Stimulated activated naive CD8-positive, alpha-beta T cell treated with anti-CD3 and anti-CD28 coated beads, Interleukin-15, Interleukin-2, amounts not matched to agents 100 ng/mL and 50 ng/mL, for 24 hours (primary cell): ENCODE measurements at regions not wholly inside any gene's neighbourhood (a gene's known extent, or its start where the extent isn't known, plus 50 kb on each side); places are given as distances from the start of the nearest gene placed in this dataset.

Experiments
- H3K27ac Mint-ChIP-seq: one replicate; pipeline ENCODE4 v1.8.0; 2021; ENCODE audit warnings: mild to moderate bottlenecking, mixed read lengths
- H3K27me3 Mint-ChIP-seq: one replicate; pipeline ENCODE4 v1.8.0; 2021; ENCODE audit warnings: mixed read lengths
- H3K36me3 Mint-ChIP-seq: one replicate; pipeline ENCODE4 v1.8.0; 2021; ENCODE audit warnings: low read depth, mixed read lengths
- H3K4me1 Mint-ChIP-seq: one replicate; pipeline ENCODE4 v1.8.0; 2021; ENCODE audit warnings: low read depth, mixed read lengths
- H3K4me3 Mint-ChIP-seq: one replicate; pipeline ENCODE4 v1.8.0; 2021; ENCODE audit warnings: mild to moderate bottlenecking, mixed read lengths
- H3K9me3 Mint-ChIP-seq: one replicate; pipeline ENCODE4 v1.8.0; 2021; ENCODE audit warnings: mixed read lengths

DNA sequence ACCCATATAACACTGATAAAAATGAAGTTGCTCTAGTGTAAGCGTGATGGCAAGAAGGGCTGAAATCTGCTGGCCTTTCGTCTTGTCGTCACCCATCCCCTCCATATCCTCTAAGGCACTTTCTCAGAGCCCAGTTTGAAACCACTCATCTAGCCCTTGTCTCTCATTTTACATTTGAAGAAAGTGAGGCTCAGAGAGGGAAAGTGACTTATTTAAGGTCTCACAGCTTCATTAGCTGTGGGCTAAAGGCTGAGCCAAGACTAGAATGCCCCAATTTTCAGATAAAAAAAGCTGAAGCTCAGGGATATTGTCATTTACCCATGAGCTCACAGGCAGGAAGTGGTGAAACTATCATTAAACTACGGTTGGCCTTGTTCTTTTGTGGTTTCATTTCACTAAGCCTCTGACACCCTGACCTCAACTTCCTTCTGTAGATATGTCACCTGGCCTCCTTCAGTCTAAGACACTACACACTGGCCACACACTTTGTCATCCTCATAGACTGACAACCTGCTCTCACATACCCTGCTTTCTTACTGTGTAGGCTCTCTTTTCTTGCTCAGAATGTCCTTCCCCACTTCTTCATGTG, 176.7 kb upstream of the DMAC1 start:
- H3K9me3 Mint-ChIP-seq = peaks cover 4% of the 10 kb centered on the region
- H3K27me3 Mint-ChIP-seq = no peaks in the 10 kb centered on the region
- H3K4me3 Mint-ChIP-seq = peak overlapping the region; percentile 70
- peak overlapping the region; percentile 97 for H3K27ac Mint-ChIP-seq
- peaks cover 80% of the 10 kb centered on the region for H3K4me1 Mint-ChIP-seq
- H3K36me3 Mint-ChIP-seq = no peaks in the 10 kb centered on the region

GRCh38 chr9:7975336-7975735, 175.8 kb upstream of the DMAC1 start:
- peaks cover 4% of the 10 kb centered on the region for H3K9me3 Mint-ChIP-seq
- H3K27me3 Mint-ChIP-seq = no peaks in the 10 kb centered on the region
- no peaks in the 10 kb centered on the region for H3K36me3 Mint-ChIP-seq
- peak overlapping the region; percentile 17 for H3K4me3 Mint-ChIP-seq
- peaks cover 71% of the 10 kb centered on the region for H3K4me1 Mint-ChIP-seq
- H3K27ac Mint-ChIP-seq = peak overlapping the region; percentile 90

DNA sequence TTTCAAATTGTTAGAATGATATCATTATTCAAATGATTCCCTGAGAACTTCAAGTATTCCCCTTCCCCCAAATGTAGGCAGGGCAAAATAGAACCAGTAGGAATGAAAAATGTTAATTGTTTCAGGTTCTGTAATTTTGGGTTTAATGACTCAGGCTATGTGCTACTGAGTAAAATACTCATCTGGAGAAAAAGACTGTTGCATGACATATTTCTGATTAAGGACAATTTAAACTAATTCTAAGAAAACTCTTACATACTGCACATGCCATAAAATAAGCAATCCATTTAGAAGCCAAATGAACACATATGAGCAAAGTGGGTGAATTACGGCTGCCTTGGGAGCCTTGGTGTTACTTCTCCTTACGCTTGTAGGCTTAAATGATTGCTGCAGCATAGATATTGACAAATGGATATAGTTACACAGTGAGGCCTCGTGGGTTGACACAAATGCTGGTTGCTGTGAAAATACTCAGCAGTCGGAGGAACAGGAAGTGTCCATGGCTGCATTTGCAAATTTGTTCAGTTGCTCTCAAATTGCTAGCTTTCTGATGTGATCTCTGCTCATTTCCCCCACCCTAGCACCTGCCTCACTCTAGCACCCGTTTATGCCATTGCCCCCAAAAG, 174.9 kb upstream of the DMAC1 start:
- H3K4me3 Mint-ChIP-seq = peak overlapping the region; percentile 17
- no peaks in the 10 kb centered on the region for H3K36me3 Mint-ChIP-seq
- no peaks in the 10 kb centered on the region for H3K27me3 Mint-ChIP-seq
- H3K4me1 Mint-ChIP-seq = peaks cover 63% of the 10 kb centered on the region
- H3K27ac Mint-ChIP-seq = peak overlapping the region; percentile 90
- H3K9me3 Mint-ChIP-seq = peaks cover 4% of the 10 kb centered on the region

- Mint-ChIP-seq H3K9me3 (peaks cover 4% of the 10 kb centered on the region), H3K36me3 (no peaks in the 10 kb centered on the region), H3K27ac (peak overlapping the region; percentile 40)
Measured at GRCh38 chr9:7973123-7973522, 173.5 kb upstream of the DMAC1 start.

DNA sequence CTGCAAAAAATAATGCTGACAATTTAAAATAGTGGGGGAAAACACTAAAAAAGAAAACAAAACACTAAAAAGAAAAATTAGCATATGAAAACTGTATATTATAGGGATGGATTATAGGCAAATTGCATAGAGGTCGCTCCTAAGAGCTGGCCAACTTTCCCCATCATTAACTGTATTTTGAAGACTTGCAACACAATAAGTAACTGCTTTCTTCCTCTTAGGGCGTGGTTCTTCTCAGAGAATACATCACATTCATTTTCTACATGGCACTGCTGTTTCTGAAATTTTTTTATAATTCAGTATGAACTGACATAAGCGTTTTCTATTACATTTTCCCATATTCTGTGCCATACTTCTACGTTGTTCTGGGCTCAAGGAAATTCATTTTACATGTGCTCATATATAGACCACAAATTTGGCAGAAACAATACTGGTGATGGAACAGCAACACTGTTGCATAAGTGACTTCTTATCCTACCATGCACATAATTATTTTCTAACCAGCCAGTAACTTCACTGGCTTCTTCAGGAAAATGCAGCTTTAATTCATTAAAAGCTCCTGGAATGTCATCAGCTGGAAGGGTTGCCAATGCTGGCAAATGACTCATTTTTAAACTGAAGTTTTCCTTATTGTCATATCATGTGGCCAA, 171.2 kb upstream of the DMAC1 start:
- Mint-ChIP-seq H3K36me3 (no peaks in the 10 kb centered on the region), H3K27me3 (no peaks in the 10 kb centered on the region), H3K9me3 (no peaks in the 10 kb centered on the region), H3K27ac (no peak overlapping the region), H3K4me1 (peaks cover 47% of the 10 kb centered on the region), H3K4me3 (no peak overlapping the region)

More at GRCh38 chr9:7973123-7973522, 173.5 kb upstream of the DMAC1 start:
- no peaks in the 10 kb centered on the region for H3K27me3 Mint-ChIP-seq
- no peak overlapping the region for H3K4me3 Mint-ChIP-seq
- peaks cover 55% of the 10 kb centered on the region for H3K4me1 Mint-ChIP-seq

- H3K27ac Mint-ChIP-seq = no peak overlapping the region
- no peak overlapping the region for H3K4me3 Mint-ChIP-seq
- no peaks in the 10 kb centered on the region for H3K9me3 Mint-ChIP-seq
- H3K4me1 Mint-ChIP-seq = peaks cover 27% of the 10 kb centered on the region
- H3K27me3 Mint-ChIP-seq = no peaks in the 10 kb centered on the region
- no peaks in the 10 kb centered on the region for H3K36me3 Mint-ChIP-seq
Measured at GRCh38 chr9:7968687-7969086, 169.1 kb upstream of the DMAC1 start.

- Mint-ChIP-seq H3K4me3 (no peak overlapping the region), H3K4me1 (peaks cover 19% of the 10 kb centered on the region), H3K27me3 (no peaks in the 10 kb centered on the region), H3K9me3 (no peaks in the 10 kb centered on the region), H3K36me3 (no peaks in the 10 kb centered on the region), H3K27ac (peak overlapping the region; percentile 47)
Measured at GRCh38 chr9:7967851-7968250, 168.3 kb upstream of the DMAC1 start.

GRCh38 chr9:7967093-7967827, 167.7 kb upstream of the DMAC1 start:
- Mint-ChIP-seq H3K4me3 (no peak overlapping the region), H3K9me3 (no peaks in the 10 kb centered on the region), H3K27ac (no peak overlapping the region), H3K4me1 (peaks cover 14% of the 10 kb centered on the region), H3K36me3 (no peaks in the 10 kb centered on the region), H3K27me3 (no peaks in the 10 kb centered on the region)

- no peaks in the 10 kb centered on the region for H3K27me3 Mint-ChIP-seq
- no peaks in the 10 kb centered on the region for H3K36me3 Mint-ChIP-seq
- no peaks in the 10 kb centered on the region for H3K9me3 Mint-ChIP-seq
- H3K4me1 Mint-ChIP-seq = peaks cover 14% of the 10 kb centered on the region
- no peak overlapping the region for H3K27ac Mint-ChIP-seq
- no peak overlapping the region for H3K4me3 Mint-ChIP-seq
Measured at GRCh38 chr9:7965063-7965462, 165.5 kb upstream of the DMAC1 start.

GRCh38 chr9:7963026-7963425, 163.4 kb upstream of the DMAC1 start:
- H3K27me3 Mint-ChIP-seq = no peaks in the 10 kb centered on the region
- no peak overlapping the region for H3K4me3 Mint-ChIP-seq
- H3K27ac Mint-ChIP-seq = no peak overlapping the region
- peaks cover 21% of the 10 kb centered on the region for H3K4me1 Mint-ChIP-seq
- H3K9me3 Mint-ChIP-seq = no peaks in the 10 kb centered on the region
- H3K36me3 Mint-ChIP-seq = no peaks in the 10 kb centered on the region

DNA sequence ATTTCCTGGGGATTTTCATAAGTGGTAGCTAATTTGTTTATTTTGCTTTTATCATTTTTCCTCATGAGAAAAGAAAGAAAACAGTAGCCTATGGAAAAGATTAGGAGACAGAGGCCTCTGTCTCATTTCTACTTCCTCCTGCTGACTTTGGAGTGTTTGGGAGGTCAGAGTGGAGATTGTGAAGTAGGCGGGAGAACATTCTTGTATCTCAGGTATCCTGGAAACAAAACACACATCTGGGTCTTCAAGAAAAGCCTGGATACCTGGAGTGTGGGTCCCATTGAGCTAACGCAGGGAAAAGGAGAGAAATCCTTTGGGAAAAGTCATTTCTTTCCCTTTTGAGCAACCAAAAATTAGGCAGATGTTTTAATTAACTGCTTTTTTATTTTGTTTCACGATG, 161.5 kb upstream of the DMAC1 start:
- Mint-ChIP-seq H3K27ac (no peak overlapping the region), H3K4me3 (no peak overlapping the region), H3K4me1 (peaks cover 7% of the 10 kb centered on the region), H3K27me3 (no peaks in the 10 kb centered on the region), H3K9me3 (no peaks in the 10 kb centered on the region), H3K36me3 (no peaks in the 10 kb centered on the region)

- peaks cover 7% of the 10 kb centered on the region for H3K4me1 Mint-ChIP-seq
- H3K27ac Mint-ChIP-seq = no peak overlapping the region
- H3K9me3 Mint-ChIP-seq = no peaks in the 10 kb centered on the region
- H3K4me3 Mint-ChIP-seq = no peak overlapping the region
- no peaks in the 10 kb centered on the region for H3K27me3 Mint-ChIP-seq
- no peaks in the 10 kb centered on the region for H3K36me3 Mint-ChIP-seq
Measured at GRCh38 chr9:7960320-7961050, 160.9 kb upstream of the DMAC1 start.

- Mint-ChIP-seq H3K36me3 (no peaks in the 10 kb centered on the region), H3K4me3 (no peak overlapping the region), H3K4me1 (peaks cover 7% of the 10 kb centered on the region), H3K9me3 (no peaks in the 10 kb centered on the region), H3K27me3 (no peaks in the 10 kb centered on the region), H3K27ac (no peak overlapping the region)
Measured at GRCh38 chr9:7957803-7958202, 158.2 kb upstream of the DMAC1 start.

- Mint-ChIP-seq H3K4me3 (no peak overlapping the region), H3K36me3 (no peaks in the 10 kb centered on the region), H3K9me3 (no peaks in the 10 kb centered on the region), H3K27me3 (no peaks in the 10 kb centered on the region), H3K27ac (no peak overlapping the region), H3K4me1 (peaks cover 11% of the 10 kb centered on the region)
Measured at GRCh38 chr9:7947577-7947976, 148.0 kb upstream of the DMAC1 start.

DNA sequence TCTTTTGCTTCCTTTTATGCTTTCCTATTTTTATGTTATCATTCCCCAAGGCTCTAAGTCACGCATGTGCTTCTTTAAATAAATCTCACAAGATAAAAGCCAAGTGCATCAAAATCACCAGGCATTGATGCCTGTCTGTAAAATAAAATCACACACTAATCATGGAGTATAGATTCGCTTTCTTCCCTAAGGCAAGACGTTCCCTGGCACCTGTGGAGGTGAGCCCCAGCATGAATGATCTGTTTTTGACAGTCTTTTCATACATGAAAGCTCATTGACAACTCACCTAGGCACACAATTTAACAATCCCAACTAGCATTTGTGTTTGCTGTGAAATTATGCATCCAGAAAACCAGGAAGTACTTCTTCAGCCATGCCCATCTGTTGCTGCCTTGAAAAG, 146.9 kb upstream of the DMAC1 start:
- Mint-ChIP-seq H3K4me1 (peaks cover 11% of the 10 kb centered on the region), H3K27ac (no peak overlapping the region), H3K4me3 (no peak overlapping the region), H3K9me3 (no peaks in the 10 kb centered on the region), H3K27me3 (no peaks in the 10 kb centered on the region), H3K36me3 (no peaks in the 10 kb centered on the region)
